ENCODE measurements at regions not wholly inside any gene's neighbourhood (a gene's known extent, or its start where the extent isn't known, plus 50 kb on each side); places are given as distances from the start of the nearest gene placed in this dataset.

GRCh38 chr18:53994016-53994415 is 230.5 kb downstream of the MBD2 start:
- TF ChIP-seq, protein P1, sequence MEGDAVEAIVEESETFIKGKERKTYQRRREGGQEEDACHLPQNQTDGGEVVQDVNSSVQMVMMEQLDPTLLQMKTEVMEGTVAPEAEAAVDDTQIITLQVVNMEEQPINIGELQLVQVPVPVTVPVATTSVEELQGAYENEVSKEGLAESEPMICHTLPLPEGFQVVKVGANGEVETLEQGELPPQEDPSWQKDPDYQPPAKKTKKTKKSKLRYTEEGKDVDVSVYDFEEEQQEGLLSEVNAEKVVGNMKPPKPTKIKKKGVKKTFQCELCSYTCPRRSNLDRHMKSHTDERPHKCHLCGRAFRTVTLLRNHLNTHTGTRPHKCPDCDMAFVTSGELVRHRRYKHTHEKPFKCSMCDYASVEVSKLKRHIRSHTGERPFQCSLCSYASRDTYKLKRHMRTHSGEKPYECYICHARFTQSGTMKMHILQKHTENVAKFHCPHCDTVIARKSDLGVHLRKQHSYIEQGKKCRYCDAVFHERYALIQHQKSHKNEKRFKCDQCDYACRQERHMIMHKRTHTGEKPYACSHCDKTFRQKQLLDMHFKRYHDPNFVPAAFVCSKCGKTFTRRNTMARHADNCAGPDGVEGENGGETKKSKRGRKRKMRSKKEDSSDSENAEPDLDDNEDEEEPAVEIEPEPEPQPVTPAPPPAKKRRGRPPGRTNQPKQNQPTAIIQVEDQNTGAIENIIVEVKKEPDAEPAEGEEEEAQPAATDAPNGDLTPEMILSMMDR (IDR thresholded peaks at IDR 0.05; ENCODE audit: insufficient read depth, low read length, poor library complexity, severe bottlenecking) = no peak
- no peak for TF ChIP-seq EZH2phosphoT487 (conservative IDR thresholded peaks at IDR 0.05; ENCODE audit: low read length)
- Histone ChIP-seq H3K9ac (ENCODE audit: low read length) (no peak overlapping the region), H3K27ac (ENCODE audit: low read depth, low read length) (no peak overlapping the region), H3F3A (ENCODE audit: insufficient read depth) (no peaks in the 10 kb centered on the region), H3K9me3 (ENCODE audit: insufficient read depth, low read length) (no peaks in the 10 kb centered on the region), H3K9me2 (replicated peaks; ENCODE audit: insufficient read depth, low read length) (no peaks in the 10 kb centered on the region), H2AFZ (ENCODE audit: low read depth, low read length, severe bottlenecking) (no peak overlapping the region), H3K27me3 (ENCODE audit: low read length) (no peaks in the 10 kb centered on the region), H3K4me2 (ENCODE audit: low read depth, low read length, poor library complexity, severe bottlenecking) (no peak overlapping the region), H3K4me3 (ENCODE audit: insufficient read depth, low read length, poor library complexity, severe bottlenecking) (no peak overlapping the region), H4K20me1 (ENCODE audit: low read depth, low read length) (no peaks in the 10 kb centered on the region), H3K79me2 (ENCODE audit: insufficient read depth, low read length) (no peaks in the 10 kb centered on the region), H3K36me3 (ENCODE audit: low read length) (no peaks in the 10 kb centered on the region)

DNA sequence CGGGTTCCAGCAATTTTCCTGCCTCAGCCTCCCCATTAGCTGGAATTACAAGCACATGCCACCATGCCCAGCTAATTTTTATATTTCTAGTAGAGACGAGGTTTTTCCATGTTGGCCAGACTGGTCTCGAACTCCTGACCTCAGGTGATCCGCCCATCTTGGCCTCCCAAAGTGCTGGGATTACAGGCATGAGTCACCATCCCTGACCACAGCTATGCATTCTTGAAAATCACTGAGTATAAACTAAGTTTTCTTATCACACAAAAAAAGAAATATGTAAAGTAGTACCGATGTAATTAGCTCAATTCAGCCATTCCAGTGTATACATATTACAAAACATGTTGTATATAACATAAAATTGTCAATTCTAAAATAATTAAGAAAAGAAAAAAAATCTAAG is 232.7 kb downstream of the MBD2 start:
- H4K20me1 ChIP-seq (ENCODE audit: low read depth, low read length) = no peaks in the 10 kb centered on the region
- H3K4me3 ChIP-seq (ENCODE audit: insufficient read depth, low read length, poor library complexity, severe bottlenecking) = no peak overlapping the region
- no peaks in the 10 kb centered on the region for H3K9me2 ChIP-seq (replicated peaks; ENCODE audit: insufficient read depth, low read length)
- no peaks in the 10 kb centered on the region for H3F3A ChIP-seq (ENCODE audit: insufficient read depth)
- H3K27ac ChIP-seq (ENCODE audit: low read depth, low read length) = no peak overlapping the region
- H3K9ac ChIP-seq (ENCODE audit: low read length) = no peak overlapping the region
- no peaks in the 10 kb centered on the region for H3K36me3 ChIP-seq (ENCODE audit: low read length)
- TF ChIP-seq, protein P1 (IDR thresholded peaks at IDR 0.05; ENCODE audit: insufficient read depth, low read length, poor library complexity, severe bottlenecking) = no peak
- TF ChIP-seq EZH2phosphoT487 (conservative IDR thresholded peaks at IDR 0.05; ENCODE audit: low read length) = no peak
- H3K27me3 ChIP-seq (ENCODE audit: low read length) = no peaks in the 10 kb centered on the region
- H3K9me3 ChIP-seq (ENCODE audit: insufficient read depth, low read length) = no peaks in the 10 kb centered on the region
- H3K79me2 ChIP-seq (ENCODE audit: insufficient read depth, low read length) = no peaks in the 10 kb centered on the region
- no peak overlapping the region for H2AFZ ChIP-seq (ENCODE audit: low read depth, low read length, severe bottlenecking)
- no peak overlapping the region for H3K4me2 ChIP-seq (ENCODE audit: low read depth, low read length, poor library complexity, severe bottlenecking)

DNA sequence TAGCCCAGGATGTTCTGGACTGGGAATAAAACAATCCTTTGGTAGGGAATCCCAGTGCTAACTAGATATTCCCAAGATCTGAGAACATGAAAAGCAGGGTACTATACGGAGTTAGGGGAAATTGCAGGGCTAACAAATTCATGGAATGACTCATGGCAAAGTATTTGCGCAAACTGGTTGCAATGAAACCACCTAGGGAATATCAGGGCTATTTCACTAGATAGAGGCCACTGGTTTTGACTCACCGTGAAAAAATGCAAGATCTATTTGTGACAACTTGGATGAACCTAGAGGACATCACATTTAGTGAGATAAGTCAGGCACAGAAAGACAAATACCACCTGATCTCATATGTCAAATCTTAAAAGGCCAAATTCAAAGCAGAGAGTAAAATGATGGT is 233.3 kb downstream of the MBD2 start:
- no peak overlapping the region for H3K9ac ChIP-seq (ENCODE audit: low read length)
- H3K79me2 ChIP-seq (ENCODE audit: insufficient read depth, low read length) = no peaks in the 10 kb centered on the region
- H3K27ac ChIP-seq (ENCODE audit: low read depth, low read length) = no peak overlapping the region
- H3K9me3 ChIP-seq (ENCODE audit: insufficient read depth, low read length) = no peaks in the 10 kb centered on the region
- TF ChIP-seq, protein P1 (IDR thresholded peaks at IDR 0.05; ENCODE audit: insufficient read depth, low read length, poor library complexity, severe bottlenecking) = no peak
- no peak for TF ChIP-seq EZH2phosphoT487 (conservative IDR thresholded peaks at IDR 0.05; ENCODE audit: low read length)
- no peaks in the 10 kb centered on the region for H3F3A ChIP-seq (ENCODE audit: insufficient read depth)
- no peak overlapping the region for H3K4me2 ChIP-seq (ENCODE audit: low read depth, low read length, poor library complexity, severe bottlenecking)
- H3K27me3 ChIP-seq (ENCODE audit: low read length) = no peaks in the 10 kb centered on the region
- no peak overlapping the region for H2AFZ ChIP-seq (ENCODE audit: low read depth, low read length, severe bottlenecking)
- H3K4me3 ChIP-seq (ENCODE audit: insufficient read depth, low read length, poor library complexity, severe bottlenecking) = no peak overlapping the region
- no peaks in the 10 kb centered on the region for H3K9me2 ChIP-seq (replicated peaks; ENCODE audit: insufficient read depth, low read length)
- H4K20me1 ChIP-seq (ENCODE audit: low read depth, low read length) = no peaks in the 10 kb centered on the region
- H3K36me3 ChIP-seq (ENCODE audit: low read length) = no peaks in the 10 kb centered on the region

All from SU-DHL-6 (cell line).